ENCODE measurements at regions not wholly inside any gene's neighbourhood (a gene's known extent, or its start where the extent isn't known, plus 50 kb on each side); places are given as distances from the start of the nearest gene placed in this dataset.
"Not testable (repeated sequence)": the region's sequence is repeated elsewhere in the genome, so short reads cannot be mapped to it uniquely, and the experiment has no call there.

DNA sequence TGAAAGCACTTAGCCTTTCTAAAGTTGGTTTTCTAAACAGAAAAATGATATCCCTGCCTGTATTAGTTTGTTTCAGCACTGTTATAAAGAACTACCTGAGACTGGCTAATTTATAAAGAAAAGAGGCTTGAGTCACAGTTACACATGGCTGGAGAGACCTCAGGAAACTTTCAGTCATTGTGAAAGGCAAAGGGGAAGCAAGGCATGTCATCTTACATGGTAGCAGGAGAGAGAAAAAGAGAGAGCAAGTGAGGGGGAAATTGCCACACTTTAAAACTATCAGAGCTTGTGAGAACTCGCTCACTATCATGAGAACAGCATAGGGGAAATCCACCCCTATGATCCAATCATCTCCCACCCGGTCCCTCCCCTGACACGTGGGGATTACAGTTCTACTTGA is 64.9 kb downstream of the FAM170A start:
- no peak for DNase-seq (ENCODE audit: low spot score)

GRCh38 chr5:119706049-119706448 is 76.7 kb downstream of the FAM170A start:
- DNase-seq (ENCODE audit: low spot score), result no peak

DNA sequence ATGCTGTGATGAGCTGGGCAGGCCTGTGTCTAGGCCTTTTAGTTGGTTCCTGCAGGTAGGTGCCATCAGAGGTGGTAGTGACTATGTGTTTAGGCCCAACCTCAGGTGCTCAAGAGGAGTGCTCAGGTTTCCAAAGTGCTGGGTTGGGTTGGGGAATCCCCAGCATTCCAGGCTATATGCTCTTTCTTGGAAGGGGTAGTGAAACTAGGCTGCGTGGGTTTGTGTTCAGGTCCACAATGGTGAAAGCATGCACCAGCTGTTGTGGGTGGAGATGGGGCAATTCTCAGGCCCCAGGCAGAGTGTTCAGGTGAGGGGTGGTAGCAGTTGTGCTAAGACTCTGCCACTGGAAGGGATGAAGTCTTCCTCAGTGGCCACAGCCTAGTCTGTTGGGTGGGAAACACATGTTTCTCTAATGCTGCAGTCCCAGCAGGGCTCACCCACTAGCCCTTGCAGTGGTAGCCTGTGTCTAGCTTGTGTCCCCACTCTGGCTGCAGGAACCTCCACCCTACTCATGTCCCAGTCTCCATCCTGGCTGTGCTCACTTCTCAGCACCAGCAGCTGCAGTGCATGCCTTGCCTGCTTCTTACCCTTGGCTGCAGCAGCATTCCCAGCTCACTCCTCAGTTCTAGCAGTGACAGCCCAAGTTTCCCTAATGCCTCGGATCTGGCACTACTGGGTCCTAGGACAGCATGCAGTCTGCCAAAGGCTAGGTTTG is 78.9 kb downstream of the FAM170A start:
- no peak for DNase-seq (ENCODE audit: low spot score)

GRCh38 chr5:119721775-119722174 is 92.4 kb downstream of the FAM170A start:
- DNase-seq (ENCODE audit: low spot score), result no peak

- DNase-seq (ENCODE audit: low spot score), result not testable (repeated sequence)
Observed at GRCh38 chr5:119725291-119725690, 95.9 kb downstream of the FAM170A start.

GRCh38 chr5:119726544-119726943 is 97.2 kb downstream of the FAM170A start:
- no peak for DNase-seq (ENCODE audit: low spot score)

DNA sequence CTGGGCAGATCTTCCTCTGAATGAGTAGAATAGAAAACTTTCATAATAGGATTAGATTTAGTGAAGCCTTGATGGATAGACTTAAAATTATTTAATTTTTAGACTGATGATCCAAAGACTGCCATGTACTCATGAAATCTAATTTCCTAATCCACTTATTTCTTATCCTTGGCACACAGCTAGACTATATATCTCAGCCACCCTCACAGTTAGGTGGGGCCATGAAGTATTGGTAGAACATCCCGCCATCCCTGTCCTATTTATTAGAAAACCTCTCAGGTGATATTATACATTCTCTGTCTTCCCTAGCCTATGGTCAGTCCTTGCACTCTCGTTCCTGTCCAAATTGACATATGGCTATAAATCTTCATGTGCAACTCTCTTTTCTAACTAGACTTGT is 110.9 kb downstream of the FAM170A start:
- DNase-seq (ENCODE audit: low spot score), result no peak

- no peak for DNase-seq (ENCODE audit: low spot score)
Observed at GRCh38 chr5:119741691-119742090, 112.3 kb downstream of the FAM170A start.

GRCh38 chr5:119742311-119742710 is 113.0 kb downstream of the FAM170A start:
- DNase-seq (ENCODE audit: low spot score), result no peak

DNA sequence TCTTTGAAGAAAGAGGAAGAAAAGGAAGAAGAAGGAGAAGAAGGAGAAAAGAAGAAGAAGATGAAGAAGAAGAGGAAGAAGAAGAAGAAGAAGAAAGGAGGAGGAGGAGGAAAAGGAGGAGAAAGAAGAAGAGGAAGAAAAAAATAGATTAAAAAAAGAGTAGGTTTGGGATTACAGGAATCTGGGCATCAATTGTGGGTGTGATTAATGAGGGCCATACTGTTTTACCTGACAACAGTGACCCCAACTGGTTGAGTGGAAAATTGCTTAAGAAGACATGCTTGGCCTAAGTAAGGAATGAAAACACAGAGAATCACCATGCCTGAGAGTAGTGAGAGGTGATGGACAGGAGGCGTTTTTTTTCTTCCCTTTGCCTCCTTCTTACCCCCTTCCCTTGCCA is 114.6 kb downstream of the FAM170A start:
- no peak for DNase-seq (ENCODE audit: low spot score)

GRCh38 chr5:119745976-119746375 is 116.6 kb downstream of the FAM170A start:
- no peak for DNase-seq (ENCODE audit: low spot score)

- DNase-seq (ENCODE audit: low spot score), result no peak
Observed at GRCh38 chr5:119746984-119747383, 117.6 kb downstream of the FAM170A start.

- no peak for DNase-seq (ENCODE audit: low spot score)
Observed at GRCh38 chr5:119750887-119751733, 121.8 kb downstream of the FAM170A start.

DNA sequence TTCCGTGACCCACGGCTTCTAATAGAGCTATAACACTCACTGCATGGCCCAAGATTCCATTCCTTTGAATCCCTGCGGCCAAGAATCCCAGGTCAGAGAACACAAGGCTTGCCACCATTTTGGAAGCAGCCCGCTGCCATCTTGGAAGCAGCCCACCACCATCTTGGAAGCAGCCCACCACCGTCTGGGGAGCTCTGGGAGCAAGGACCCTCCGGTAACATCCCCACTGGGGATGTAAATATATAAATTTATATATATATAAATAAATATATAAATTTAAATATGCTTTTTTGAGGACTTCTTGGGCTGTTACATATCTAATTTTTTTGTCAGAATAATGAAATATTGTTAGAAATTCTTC is 122.4 kb downstream of the FAM170A start:
- no peak for DNase-seq (ENCODE audit: low spot score)

DNA sequence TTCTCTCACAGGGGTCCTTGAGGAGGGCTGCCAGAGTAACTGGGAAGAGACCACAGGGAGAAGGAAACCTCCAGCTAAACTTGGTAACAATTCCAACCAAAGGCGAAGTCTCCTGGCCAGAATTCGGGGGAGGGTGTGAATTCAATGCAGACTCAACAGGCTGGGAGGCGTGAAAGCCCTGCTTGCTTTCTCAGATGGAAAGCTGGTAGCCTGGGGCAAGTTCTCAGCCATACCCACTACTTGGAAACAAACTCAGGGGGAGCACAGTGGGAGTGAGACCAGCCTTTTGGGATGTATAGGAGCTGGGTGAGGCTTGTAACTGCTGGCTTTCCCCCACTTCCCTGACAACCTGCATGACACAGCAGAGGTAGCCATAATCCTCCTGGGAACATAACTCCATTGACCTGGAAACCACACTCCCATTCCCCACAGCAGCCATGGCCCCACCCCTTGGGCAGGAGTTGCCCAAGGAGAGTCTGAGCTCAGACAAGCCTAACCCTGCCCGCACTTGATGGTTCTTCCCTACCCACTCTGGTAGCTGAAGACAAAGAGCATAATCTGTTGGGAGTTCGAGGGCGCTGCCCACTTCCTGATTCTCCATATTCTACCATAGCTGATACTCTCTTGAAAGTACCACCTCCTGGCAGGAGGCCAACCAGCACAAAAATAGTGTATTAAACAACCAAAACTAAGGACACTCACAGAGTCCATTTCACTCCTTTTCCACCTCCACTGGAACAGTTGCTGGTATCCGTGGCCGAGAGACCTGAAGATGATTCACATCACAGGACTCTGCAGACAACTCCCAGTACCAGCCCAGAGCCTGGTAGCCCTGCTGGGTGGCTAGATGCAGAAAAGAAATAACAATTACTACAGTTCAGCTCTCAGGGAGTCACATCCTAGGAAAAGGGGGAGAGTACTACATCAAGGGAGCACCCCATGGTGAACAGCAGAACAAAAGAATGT is 123.8 kb downstream of the FAM170A start:
- no peak for DNase-seq (ENCODE audit: low spot score)

DNA sequence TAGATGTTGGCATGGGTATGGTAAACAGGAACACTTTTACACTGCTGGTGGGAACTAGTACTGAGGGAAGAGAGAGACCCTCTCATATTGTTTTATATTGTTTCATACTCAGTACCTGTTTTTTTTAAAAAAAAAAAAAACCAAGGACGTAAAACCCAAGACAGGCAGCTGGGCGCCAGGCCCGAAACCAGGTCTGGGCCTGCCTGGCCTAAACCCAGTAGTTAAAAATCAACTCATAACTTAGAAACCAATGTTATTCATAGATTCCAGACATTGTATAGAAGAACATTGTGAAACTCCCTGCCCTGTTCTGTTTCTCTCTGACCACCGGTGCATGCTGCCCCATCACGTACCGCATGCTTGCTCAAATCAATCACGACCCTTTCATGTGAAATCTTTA is 125.5 kb downstream of the FAM170A start:
- DNase-seq (ENCODE audit: low spot score), result not testable (repeated sequence)

- no peak for DNase-seq (ENCODE audit: low spot score)
Observed at GRCh38 chr5:119757276-119757675, 127.9 kb downstream of the FAM170A start.

- not testable (repeated sequence) for DNase-seq (ENCODE audit: low spot score)
Observed at GRCh38 chr5:119769695-119770693, 140.6 kb downstream of the FAM170A start.

DNA sequence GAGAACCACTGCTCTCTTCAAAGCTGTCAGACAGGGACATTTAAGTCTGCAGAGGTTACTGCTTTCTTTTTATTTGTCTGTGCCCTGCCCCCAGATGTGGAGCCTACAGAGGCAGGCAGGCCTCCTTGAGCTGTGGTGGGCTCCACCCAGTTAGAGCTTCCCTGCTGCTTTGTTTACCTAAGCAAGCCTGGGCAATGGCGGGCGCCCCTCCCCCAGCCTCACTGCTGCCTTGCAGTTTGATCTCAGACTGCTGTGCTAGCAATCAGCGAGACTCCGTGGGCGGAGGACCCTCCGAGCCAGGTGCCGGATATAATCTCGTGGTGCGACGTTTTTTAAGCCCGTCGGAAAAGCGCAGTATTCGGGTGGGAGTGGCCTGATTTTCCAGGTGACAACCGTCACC is 150.8 kb downstream of the FAM170A start:
- not testable (repeated sequence) for DNase-seq (ENCODE audit: low spot score)

GRCh38 chr5:119785057-119785456 is 155.7 kb downstream of the FAM170A start:
- DNase-seq (ENCODE audit: low spot score), result no peak
